ENCODE measurements at regions not wholly inside any gene's neighbourhood (a gene's known extent, or its start where the extent isn't known, plus 50 kb on each side); places are given as distances from the start of the nearest gene placed in this dataset.

DNA sequence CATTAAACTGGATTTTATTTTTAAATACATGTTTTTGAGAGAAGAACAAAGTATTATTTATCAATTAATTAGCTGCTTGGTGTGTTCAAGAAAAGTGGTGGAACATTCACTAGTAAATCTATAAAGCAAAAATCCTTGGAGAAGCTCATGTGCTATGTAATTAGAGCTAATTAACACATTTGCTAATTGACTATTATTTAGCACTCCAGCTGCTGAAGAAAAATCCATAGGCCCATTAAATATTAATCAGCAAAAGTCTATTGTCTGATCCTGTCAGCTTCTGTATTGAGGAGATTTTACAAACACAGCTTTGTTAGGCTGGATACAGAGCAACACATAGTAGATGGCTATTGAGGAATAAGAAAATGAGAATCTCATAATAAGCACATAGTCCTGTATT lies 336.1 kb downstream of the RBM43 start:
- TF ChIP-seq, protein P1, sequence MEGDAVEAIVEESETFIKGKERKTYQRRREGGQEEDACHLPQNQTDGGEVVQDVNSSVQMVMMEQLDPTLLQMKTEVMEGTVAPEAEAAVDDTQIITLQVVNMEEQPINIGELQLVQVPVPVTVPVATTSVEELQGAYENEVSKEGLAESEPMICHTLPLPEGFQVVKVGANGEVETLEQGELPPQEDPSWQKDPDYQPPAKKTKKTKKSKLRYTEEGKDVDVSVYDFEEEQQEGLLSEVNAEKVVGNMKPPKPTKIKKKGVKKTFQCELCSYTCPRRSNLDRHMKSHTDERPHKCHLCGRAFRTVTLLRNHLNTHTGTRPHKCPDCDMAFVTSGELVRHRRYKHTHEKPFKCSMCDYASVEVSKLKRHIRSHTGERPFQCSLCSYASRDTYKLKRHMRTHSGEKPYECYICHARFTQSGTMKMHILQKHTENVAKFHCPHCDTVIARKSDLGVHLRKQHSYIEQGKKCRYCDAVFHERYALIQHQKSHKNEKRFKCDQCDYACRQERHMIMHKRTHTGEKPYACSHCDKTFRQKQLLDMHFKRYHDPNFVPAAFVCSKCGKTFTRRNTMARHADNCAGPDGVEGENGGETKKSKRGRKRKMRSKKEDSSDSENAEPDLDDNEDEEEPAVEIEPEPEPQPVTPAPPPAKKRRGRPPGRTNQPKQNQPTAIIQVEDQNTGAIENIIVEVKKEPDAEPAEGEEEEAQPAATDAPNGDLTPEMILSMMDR (IDR thresholded peaks at IDR 0.05) = no peak
- TF ChIP-seq SIN3A (IDR thresholded peaks at IDR 0.05; ENCODE audit: borderline replicate concordance, insufficient read depth, low read depth, low read length) = no peak
